ENCODE measurements at regions not wholly inside any gene's neighbourhood (a gene's known extent, or its start where the extent isn't known, plus 50 kb on each side); places are given as distances from the start of the nearest gene placed in this dataset.

DNA sequence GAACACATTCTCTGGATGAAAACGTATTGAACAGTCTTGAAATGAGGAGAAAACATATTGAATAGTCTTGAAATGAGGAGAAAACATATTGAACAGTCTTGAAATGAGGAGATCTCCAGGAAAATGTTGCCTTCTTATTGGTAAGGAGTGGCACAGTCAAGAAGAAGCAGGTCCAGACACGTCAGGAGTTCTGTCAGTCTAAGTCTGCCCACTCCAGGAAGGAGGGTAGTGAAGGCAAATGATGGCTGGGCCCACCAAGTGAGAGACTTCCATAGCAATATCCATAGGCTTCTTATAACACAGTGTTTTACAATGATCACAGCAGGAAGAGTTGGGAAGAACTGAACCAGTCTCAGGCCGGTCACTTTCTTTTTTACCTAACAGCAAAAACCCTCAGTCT, 316.2 kb downstream of the ETAA1 start:
- H3K9me3 ChIP-seq (ENCODE audit: control insufficient read depth in 1 of 2, insufficient read depth in 1 of 2, low read depth in 1 of 2, low read length in 2 of 2): no peaks in the 10 kb centered on the region
- no peak overlapping the region for H3K4me3 ChIP-seq (replicated peaks in 1 of 2; ENCODE audit: low read depth in 1 of 2, low read length in 2 of 2)
- H3K36me3 ChIP-seq (ENCODE audit: control insufficient read depth in 1 of 2, insufficient read depth in 2 of 2, low read length in 2 of 2): no peaks in the 10 kb centered on the region
- no peak overlapping the region for H2AFZ ChIP-seq (ENCODE audit: low read depth, low read length, poor library complexity, severe bottlenecking)
- intact Hi-C loops (cut with micrococcal nuclease): no loop called here
- ChIA-PET RAD21 (ENCODE audit: low non-redundant PET in 1 of 2, low total read pairs in 2 of 2, uncharacterized antibody in 2 of 2, unreplicated experiment in 2 of 2) (no interaction called here), CTCF (no interaction called here), POLR2A (no interaction called here)
- H3K27ac ChIP-seq (ENCODE audit: low read depth, low read length): no peak overlapping the region
- DNase-seq (ENCODE audit: low read depth, low spot score): no peak
- H3K79me2 ChIP-seq (ENCODE audit: insufficient read depth, low read length): no peaks in the 10 kb centered on the region
- no peak overlapping the region for H3K4me2 ChIP-seq (ENCODE audit: low read length)
- H3K9ac ChIP-seq (ENCODE audit: low read length): no peak overlapping the region
- no peaks in the 10 kb centered on the region for H3K4me1 ChIP-seq (ENCODE audit: control insufficient read depth in 1 of 2, insufficient read depth in 2 of 2, low read length in 2 of 2)
- H3K27me3 ChIP-seq (ENCODE audit: insufficient read depth, low read length): peaks cover 32% of the 10 kb centered on the region
- no TSS peak for BruUV-seq (replicated peaks)
- no peak for TF ChIP-seq EGR1 (IDR thresholded peaks at IDR 0.05; ENCODE audit: low read depth)
- TF ChIP-seq POLR2A (IDR thresholded peaks at IDR 0.05; ENCODE audit: borderline replicate concordance, extremely low read depth, insufficient read depth, insufficient read length): no peak
- TF ChIP-seq YY1 (IDR thresholded peaks at IDR 0.05; ENCODE audit: extremely low read depth, insufficient replicate concordance, low read depth, low read length): no peak
- TF ChIP-seq ZFX (IDR thresholded peaks at IDR 0.05): no peak
- no peak for TF ChIP-seq EZH2phosphoT487 (IDR thresholded peaks at IDR 0.05; ENCODE audit: borderline replicate concordance)
- no peak for TF ChIP-seq TCF7L2 (IDR thresholded peaks at IDR 0.05; ENCODE audit: borderline replicate concordance, extremely low read depth, insufficient read depth, insufficient read length)
- TF ChIP-seq CBX3 (IDR thresholded peaks at IDR 0.05; ENCODE audit: low read depth): no peak
- no peak for TF ChIP-seq SIN3A (IDR thresholded peaks at IDR 0.05; ENCODE audit: low read depth)
- TF ChIP-seq POLR2AphosphoS5 (IDR thresholded peaks at IDR 0.05; ENCODE audit: low read depth, low read length): no peak
- TF ChIP-seq RAD21 (IDR thresholded peaks at IDR 0.05; ENCODE audit: low read depth): no peak
- TF ChIP-seq, protein P1, sequence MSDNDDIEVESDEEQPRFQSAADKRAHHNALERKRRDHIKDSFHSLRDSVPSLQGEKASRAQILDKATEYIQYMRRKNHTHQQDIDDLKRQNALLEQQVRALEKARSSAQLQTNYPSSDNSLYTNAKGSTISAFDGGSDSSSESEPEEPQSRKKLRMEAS (IDR thresholded peaks at IDR 0.05): no peak
- no peak for ATAC-seq
- H4K20me1 ChIP-seq (ENCODE audit: insufficient read depth): no peaks in the 10 kb centered on the region
- no peaks in the 10 kb centered on the region for H3K9me2 ChIP-seq (ENCODE audit: insufficient read depth)

- no peak overlapping the region for H2AFZ ChIP-seq (ENCODE audit: low read depth, low read length, poor library complexity, severe bottlenecking)
- H3K27ac ChIP-seq (ENCODE audit: low read depth, low read length): no peak overlapping the region
- ChIA-PET RAD21 (ENCODE audit: low non-redundant PET in 1 of 2, low total read pairs in 2 of 2, uncharacterized antibody in 2 of 2, unreplicated experiment in 2 of 2) (no interaction called here), CTCF (no interaction called here), POLR2A (no interaction called here)
- no peaks in the 10 kb centered on the region for H3K9me3 ChIP-seq (ENCODE audit: control insufficient read depth in 1 of 2, insufficient read depth in 1 of 2, low read depth in 1 of 2, low read length in 2 of 2)
- H3K9me2 ChIP-seq (ENCODE audit: insufficient read depth): no peaks in the 10 kb centered on the region
- no peak overlapping the region for H3K4me2 ChIP-seq (ENCODE audit: low read length)
- DNase-seq (ENCODE audit: low read depth, low spot score): no peak
- BruUV-seq (replicated peaks): no TSS peak
- H3K79me2 ChIP-seq (ENCODE audit: insufficient read depth, low read length): no peaks in the 10 kb centered on the region
- H4K20me1 ChIP-seq (ENCODE audit: insufficient read depth): no peaks in the 10 kb centered on the region
- no peak for ATAC-seq
- intact Hi-C loops (cut with micrococcal nuclease): no loop called here
- H3K36me3 ChIP-seq (ENCODE audit: control insufficient read depth in 1 of 2, insufficient read depth in 2 of 2, low read length in 2 of 2): no peaks in the 10 kb centered on the region
- H3K27me3 ChIP-seq (ENCODE audit: insufficient read depth, low read length): peaks cover 21% of the 10 kb centered on the region
- H3K4me1 ChIP-seq (ENCODE audit: control insufficient read depth in 1 of 2, insufficient read depth in 2 of 2, low read length in 2 of 2): no peaks in the 10 kb centered on the region
- no peak overlapping the region for H3K9ac ChIP-seq (ENCODE audit: low read length)
- H3K4me3 ChIP-seq (replicated peaks in 1 of 2; ENCODE audit: low read depth in 1 of 2, low read length in 2 of 2): no peak overlapping the region
- no peak for TF ChIP-seq TCF7L2 (IDR thresholded peaks at IDR 0.05; ENCODE audit: borderline replicate concordance, extremely low read depth, insufficient read depth, insufficient read length)
- no peak for TF ChIP-seq POLR2A (IDR thresholded peaks at IDR 0.05; ENCODE audit: borderline replicate concordance, extremely low read depth, insufficient read depth, insufficient read length)
- TF ChIP-seq, protein P1 (IDR thresholded peaks at IDR 0.05): no peak
- no peak for TF ChIP-seq SIN3A (IDR thresholded peaks at IDR 0.05; ENCODE audit: low read depth)
- TF ChIP-seq, protein P2, sequence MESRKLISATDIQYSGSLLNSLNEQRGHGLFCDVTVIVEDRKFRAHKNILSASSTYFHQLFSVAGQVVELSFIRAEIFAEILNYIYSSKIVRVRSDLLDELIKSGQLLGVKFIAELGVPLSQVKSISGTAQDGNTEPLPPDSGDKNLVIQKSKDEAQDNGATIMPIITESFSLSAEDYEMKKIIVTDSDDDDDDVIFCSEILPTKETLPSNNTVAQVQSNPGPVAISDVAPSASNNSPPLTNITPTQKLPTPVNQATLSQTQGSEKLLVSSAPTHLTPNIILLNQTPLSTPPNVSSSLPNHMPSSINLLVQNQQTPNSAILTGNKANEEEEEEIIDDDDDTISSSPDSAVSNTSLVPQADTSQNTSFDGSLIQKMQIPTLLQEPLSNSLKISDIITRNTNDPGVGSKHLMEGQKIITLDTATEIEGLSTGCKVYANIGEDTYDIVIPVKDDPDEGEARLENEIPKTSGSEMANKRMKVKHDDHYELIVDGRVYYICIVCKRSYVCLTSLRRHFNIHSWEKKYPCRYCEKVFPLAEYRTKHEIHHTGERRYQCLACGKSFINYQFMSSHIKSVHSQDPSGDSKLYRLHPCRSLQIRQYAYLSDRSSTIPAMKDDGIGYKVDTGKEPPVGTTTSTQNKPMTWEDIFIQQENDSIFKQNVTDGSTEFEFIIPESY (IDR thresholded peaks at IDR 0.05; ENCODE audit: extremely low read depth, insufficient replicate concordance, low read length): no peak
- TF ChIP-seq JUND (IDR thresholded peaks at IDR 0.05): no peak
- no peak for TF ChIP-seq YY1 (IDR thresholded peaks at IDR 0.05; ENCODE audit: extremely low read depth, insufficient replicate concordance, low read depth, low read length)
- TF ChIP-seq EGR1 (IDR thresholded peaks at IDR 0.05; ENCODE audit: low read depth): no peak
- TF ChIP-seq ELF1 (IDR thresholded peaks at IDR 0.05; ENCODE audit: borderline replicate concordance, low read depth): no peak
- no peak for TF ChIP-seq ZNF274 (IDR thresholded peaks at IDR 0.05; ENCODE audit: low read depth, low read length)
- no peak for TF ChIP-seq CTCF (IDR thresholded peaks at IDR 0.05 in 2 of 3, conservative IDR thresholded peaks at IDR 0.05 in 1 of 3; ENCODE audit: borderline replicate concordance in 1 of 3, insufficient read depth in 1 of 3, low read depth in 2 of 3, low read length in 2 of 3)
These were observed 319.8 kb downstream of the ETAA1 start for GRCh38 chr2:67716895-67717396.

All from HCT116 (cell line).